ENCODE measurements at regions not wholly inside any gene's neighbourhood (a gene's known extent, or its start where the extent isn't known, plus 50 kb on each side); places are given as distances from the start of the nearest gene placed in this dataset.

DNA sequence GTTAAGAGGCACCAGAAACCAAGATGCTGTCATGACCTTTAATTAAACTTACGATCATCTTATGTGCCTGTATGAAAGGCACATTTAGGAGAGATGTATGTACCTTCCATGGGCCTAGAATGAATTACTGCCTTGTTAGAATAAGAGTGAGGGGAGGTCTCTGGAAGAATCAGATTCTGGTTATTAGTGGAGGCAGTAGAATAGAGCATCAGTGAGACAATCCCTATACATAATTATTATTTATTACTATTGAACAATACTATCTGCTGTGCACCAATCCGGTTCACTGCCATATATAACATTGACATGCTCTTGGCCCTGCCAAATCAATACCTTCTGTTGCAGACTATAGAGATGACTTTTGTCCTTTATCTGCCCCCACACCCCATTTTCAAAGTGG is 776.5 kb downstream of the DHX35 start:
- TF ChIP-seq, protein P1, sequence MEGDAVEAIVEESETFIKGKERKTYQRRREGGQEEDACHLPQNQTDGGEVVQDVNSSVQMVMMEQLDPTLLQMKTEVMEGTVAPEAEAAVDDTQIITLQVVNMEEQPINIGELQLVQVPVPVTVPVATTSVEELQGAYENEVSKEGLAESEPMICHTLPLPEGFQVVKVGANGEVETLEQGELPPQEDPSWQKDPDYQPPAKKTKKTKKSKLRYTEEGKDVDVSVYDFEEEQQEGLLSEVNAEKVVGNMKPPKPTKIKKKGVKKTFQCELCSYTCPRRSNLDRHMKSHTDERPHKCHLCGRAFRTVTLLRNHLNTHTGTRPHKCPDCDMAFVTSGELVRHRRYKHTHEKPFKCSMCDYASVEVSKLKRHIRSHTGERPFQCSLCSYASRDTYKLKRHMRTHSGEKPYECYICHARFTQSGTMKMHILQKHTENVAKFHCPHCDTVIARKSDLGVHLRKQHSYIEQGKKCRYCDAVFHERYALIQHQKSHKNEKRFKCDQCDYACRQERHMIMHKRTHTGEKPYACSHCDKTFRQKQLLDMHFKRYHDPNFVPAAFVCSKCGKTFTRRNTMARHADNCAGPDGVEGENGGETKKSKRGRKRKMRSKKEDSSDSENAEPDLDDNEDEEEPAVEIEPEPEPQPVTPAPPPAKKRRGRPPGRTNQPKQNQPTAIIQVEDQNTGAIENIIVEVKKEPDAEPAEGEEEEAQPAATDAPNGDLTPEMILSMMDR (conservative IDR thresholded peaks at IDR 0.05), result no peak
- TF ChIP-seq EZH2 (IDR thresholded peaks at IDR 0.05; ENCODE audit: low read depth), result no peak
